ENCODE measurements at regions not wholly inside any gene's neighbourhood (a gene's known extent, or its start where the extent isn't known, plus 50 kb on each side); places are given as distances from the start of the nearest gene placed in this dataset.
A peak's percentile ranks its signal among the peaks of the same experiment; 100 is the strongest.

DNA sequence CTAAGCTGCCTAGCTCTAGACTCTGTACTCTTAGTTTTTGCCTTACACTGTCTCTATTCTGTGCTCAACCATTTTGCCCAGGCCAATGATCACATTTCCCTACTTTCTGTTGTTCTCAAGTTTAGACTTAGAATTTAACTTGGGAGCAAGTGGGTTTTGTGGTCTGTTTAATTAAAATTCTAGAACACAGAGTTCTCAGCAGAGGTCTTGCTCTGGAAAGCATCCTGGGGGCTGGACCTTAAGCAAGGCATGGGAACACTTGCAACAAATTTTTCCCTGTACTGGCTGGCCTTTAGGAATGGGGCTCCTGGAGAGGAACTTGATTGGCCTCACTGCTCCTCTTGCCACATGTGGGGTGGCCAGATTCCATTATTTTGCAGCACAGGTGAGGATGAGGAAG is 236.3 kb upstream of the LRTM1 start:
- CTCF ChIA-PET: interaction anchor here (2.0 kb wide), 1 partner anchor 1225 kb away, joined by 4 read pairs; no protein-coding TSS in a partner anchor
- TF ChIP-seq, protein P1, sequence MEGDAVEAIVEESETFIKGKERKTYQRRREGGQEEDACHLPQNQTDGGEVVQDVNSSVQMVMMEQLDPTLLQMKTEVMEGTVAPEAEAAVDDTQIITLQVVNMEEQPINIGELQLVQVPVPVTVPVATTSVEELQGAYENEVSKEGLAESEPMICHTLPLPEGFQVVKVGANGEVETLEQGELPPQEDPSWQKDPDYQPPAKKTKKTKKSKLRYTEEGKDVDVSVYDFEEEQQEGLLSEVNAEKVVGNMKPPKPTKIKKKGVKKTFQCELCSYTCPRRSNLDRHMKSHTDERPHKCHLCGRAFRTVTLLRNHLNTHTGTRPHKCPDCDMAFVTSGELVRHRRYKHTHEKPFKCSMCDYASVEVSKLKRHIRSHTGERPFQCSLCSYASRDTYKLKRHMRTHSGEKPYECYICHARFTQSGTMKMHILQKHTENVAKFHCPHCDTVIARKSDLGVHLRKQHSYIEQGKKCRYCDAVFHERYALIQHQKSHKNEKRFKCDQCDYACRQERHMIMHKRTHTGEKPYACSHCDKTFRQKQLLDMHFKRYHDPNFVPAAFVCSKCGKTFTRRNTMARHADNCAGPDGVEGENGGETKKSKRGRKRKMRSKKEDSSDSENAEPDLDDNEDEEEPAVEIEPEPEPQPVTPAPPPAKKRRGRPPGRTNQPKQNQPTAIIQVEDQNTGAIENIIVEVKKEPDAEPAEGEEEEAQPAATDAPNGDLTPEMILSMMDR (IDR thresholded peaks at IDR 0.05; ENCODE audit: insufficient read depth, low read depth, low read length): no peak
- POLR2A ChIA-PET: no interaction called here
- Histone ChIP-seq H3K27me3 (ENCODE audit: control insufficient read depth, insufficient read depth, low read length) (no peaks in the 10 kb centered on the region), H3K36me3 (ENCODE audit: control insufficient read depth, insufficient read depth, low read length) (no peaks in the 10 kb centered on the region), H3K4me3 (ENCODE audit: low read depth, low read length) (no peak overlapping the region)
- no peak for DNase-seq (ENCODE audit: low read depth)

DNA sequence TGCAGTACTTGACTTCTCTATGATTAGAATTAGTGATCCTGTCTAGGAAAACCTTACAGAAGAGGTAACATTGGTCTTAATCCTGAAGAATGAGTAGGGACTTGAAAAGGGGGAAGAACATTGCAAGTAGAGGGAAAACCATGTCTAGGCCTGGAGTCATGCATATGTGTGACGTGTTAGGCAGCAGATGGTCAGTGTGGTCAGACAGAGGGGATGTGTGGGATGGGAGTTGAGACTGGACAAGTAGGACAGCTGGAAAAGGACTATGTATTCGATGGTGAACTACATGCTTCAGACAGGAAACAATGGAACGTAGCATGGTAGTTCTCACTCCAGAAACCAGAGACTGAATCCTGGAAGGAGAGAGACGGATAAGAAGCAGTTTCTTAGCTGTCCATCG is 235.6 kb upstream of the LRTM1 start:
- CTCF ChIA-PET: interaction anchor here (0.5 to 2.0 kb wide), 3 partner anchors 210 to 1225 kb away, joined by 3 to 4 read pairs (median 3); no protein-coding TSS in a partner anchor
- Histone ChIP-seq H3K4me3 (ENCODE audit: low read depth, low read length) (no peak overlapping the region), H3K36me3 (ENCODE audit: control insufficient read depth, insufficient read depth, low read length) (no peaks in the 10 kb centered on the region), H3K27me3 (ENCODE audit: control insufficient read depth, insufficient read depth, low read length) (no peaks in the 10 kb centered on the region)
- no peak for DNase-seq (ENCODE audit: low read depth)
- TF ChIP-seq, protein P1 (IDR thresholded peaks at IDR 0.05; ENCODE audit: insufficient read depth, low read depth, low read length): no peak
- POLR2A ChIA-PET: interaction anchor here (1.1 kb wide), 1 partner anchor 209 kb away, joined by 3 read pairs; no protein-coding TSS in a partner anchor

DNA sequence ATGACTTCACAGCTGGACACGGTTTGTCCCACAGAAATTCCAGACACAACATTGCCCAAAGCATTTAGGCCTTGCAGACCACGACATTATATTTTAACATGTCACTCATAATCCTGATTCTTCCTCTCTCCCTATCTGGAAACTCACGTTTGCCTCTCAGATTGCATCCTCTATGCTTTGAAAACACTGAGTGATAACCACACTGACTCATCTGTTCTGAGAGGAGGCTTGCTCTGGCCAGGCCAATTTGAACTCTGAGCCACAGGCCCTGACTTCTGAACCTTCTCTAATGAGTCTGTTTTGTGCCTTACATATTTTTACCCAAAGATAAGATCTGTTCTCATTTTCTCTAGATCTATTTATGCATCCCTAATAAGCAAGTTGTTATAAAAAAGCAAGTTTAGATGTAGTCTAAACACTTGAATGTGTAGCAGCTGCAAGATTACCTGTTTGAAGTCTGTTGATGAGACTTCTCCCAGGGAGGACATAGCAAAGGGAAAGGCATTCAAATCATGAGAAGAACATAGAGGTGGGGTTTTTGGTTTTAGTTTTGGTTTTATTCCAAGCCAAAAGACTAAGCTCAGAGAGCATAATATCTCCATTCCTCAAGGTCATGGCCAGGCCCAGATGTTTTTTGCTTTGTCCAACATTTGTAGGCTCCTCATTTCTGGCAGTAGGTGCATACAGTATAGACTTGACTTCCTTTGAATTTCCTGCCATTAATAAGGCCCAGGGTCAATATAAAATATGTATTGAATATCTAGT is 234.4 kb upstream of the LRTM1 start:
- TF ChIP-seq, protein P1 (IDR thresholded peaks at IDR 0.05; ENCODE audit: insufficient read depth, low read depth, low read length): no peak
- Histone ChIP-seq H3K27me3 (ENCODE audit: control insufficient read depth, insufficient read depth, low read length) (no peaks in the 10 kb centered on the region), H3K4me3 (ENCODE audit: low read depth, low read length) (no peak overlapping the region), H3K36me3 (ENCODE audit: control insufficient read depth, insufficient read depth, low read length) (no peaks in the 10 kb centered on the region)
- ChIA-PET POLR2A (interaction anchor here (1.1 kb wide), 1 partner anchor 208 kb away, joined by 3 read pairs; no protein-coding TSS in a partner anchor), CTCF (interaction anchor here (0.7 to 2.2 kb wide), 3 partner anchors 208 to 328 kb away, joined by 3 to 8 read pairs (median 3); no protein-coding TSS in a partner anchor)
- DNase-seq (ENCODE audit: low read depth): peak; percentile 51

DNA sequence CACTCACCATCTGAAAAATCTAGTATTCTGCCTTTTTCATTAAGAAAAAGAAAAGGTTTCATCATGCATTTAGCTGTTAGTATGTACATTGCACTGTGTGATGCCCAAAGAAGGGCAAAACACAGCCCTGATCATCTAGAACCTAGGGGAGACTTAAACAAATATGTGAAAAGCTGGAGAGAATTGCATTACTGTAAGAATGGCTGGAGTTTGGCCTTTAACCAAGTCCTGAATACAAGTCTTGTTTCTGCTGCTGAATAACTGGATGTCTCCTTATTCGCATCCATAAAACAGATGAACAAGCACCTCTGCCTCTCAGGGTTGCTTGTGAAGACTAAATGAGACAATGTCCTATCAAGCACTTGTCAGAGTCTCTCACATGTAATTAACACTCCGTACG is 233.4 kb upstream of the LRTM1 start:
- no peak for DNase-seq (ENCODE audit: low read depth)
- Histone ChIP-seq H3K27me3 (ENCODE audit: control insufficient read depth, insufficient read depth, low read length) (no peaks in the 10 kb centered on the region), H3K36me3 (ENCODE audit: control insufficient read depth, insufficient read depth, low read length) (no peaks in the 10 kb centered on the region), H3K4me3 (ENCODE audit: low read depth, low read length) (no peak overlapping the region)
- TF ChIP-seq, protein P1 (IDR thresholded peaks at IDR 0.05; ENCODE audit: insufficient read depth, low read depth, low read length): no peak
- POLR2A ChIA-PET: interaction anchor here (0.5 to 0.7 kb wide), 3 partner anchors 33 to 301 kb away, joined by 3 to 4 read pairs (median 3); no protein-coding TSS in a partner anchor
- CTCF ChIA-PET: interaction anchor here (0.9 to 2.2 kb wide), 6 partner anchors 100 to 329 kb away, joined by 3 to 8 read pairs (median 3); no protein-coding TSS in a partner anchor

DNA sequence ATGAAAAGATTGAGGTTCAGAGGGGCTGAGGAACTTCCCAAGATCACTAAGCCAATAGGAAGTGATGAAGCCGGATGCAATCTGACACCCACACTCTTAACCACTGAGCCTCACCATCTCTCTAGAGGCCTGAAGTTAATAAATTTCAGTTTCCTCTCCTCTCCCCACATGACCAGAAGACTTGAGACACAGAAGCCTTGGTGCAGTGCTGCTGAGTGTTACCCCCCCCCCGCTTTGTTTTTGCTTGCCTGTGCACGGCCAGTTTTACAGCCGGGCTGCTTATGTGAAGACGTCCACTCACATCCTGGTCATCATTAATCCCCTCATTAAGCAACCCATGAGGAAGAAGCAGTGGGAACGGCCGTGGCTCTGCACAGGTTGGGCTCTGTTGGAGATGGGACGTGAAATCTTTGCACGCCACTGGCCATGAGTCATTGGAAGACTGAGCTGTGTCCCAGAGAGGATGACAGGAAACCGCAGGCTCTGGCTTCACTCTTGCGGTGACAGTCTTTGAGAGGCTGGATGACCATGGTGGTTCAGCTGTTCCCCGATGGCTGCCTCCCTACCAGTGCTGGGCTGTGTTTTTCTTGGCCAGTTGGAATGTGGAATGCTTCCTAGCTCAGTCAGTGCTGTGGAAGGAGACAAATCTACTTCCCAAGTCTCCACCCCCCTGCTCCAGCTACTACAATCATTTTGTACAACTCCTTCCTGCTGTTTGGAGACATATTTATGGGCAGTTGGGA is 232.6 kb upstream of the LRTM1 start:
- ChIA-PET CTCF (interaction anchor here (0.6 to 2.2 kb wide), 9 partner anchors 12 to 329 kb away, joined by 3 to 8 read pairs (median 3); no protein-coding TSS in a partner anchor), POLR2A (interaction anchor here (0.5 to 0.7 kb wide), 2 partner anchors 32 to 68 kb away, joined by 3 to 4 read pairs; no protein-coding TSS in a partner anchor)
- no peak overlapping the region for H3K4me3 ChIP-seq (ENCODE audit: low read depth, low read length)
- TF ChIP-seq, protein P1 (IDR thresholded peaks at IDR 0.05; ENCODE audit: insufficient read depth, low read depth, low read length): no peak
- DNase-seq (ENCODE audit: low read depth): peak; percentile 99
- H3K27me3 ChIP-seq (ENCODE audit: control insufficient read depth, insufficient read depth, low read length): no peaks in the 10 kb centered on the region
- no peaks in the 10 kb centered on the region for H3K36me3 ChIP-seq (ENCODE audit: control insufficient read depth, insufficient read depth, low read length)

All from BJ (cell line).